ENCODE measurements at regions not wholly inside any gene's neighbourhood (a gene's known extent, or its start where the extent isn't known, plus 50 kb on each side); places are given as distances from the start of the nearest gene placed in this dataset.

GRCh38 chr11:121807051-121807450 lies 309.0 kb downstream of the BLID start:
- H3K27ac ChIP-seq = no peak overlapping the region
- TF ChIP-seq POLR2AphosphoS5 (IDR thresholded peaks at IDR 0.05; ENCODE audit: borderline replicate concordance, low read depth, low read length) (no peak), FOXP2 (optimal IDR thresholded peaks at IDR 0.05; ENCODE audit: control extremely low read depth, extremely low read length, insufficient read depth) (no peak), EZH2 (IDR thresholded peaks at IDR 0.05) (no peak)
- no peaks in the 10 kb centered on the region for H3K36me3 ChIP-seq (ENCODE audit: insufficient read depth, low read length)
- no peak overlapping the region for H3K9ac ChIP-seq (ENCODE audit: insufficient read length)
- H3K4me3 ChIP-seq = no peak overlapping the region
- no peak for DNase-seq (ENCODE audit: low read depth, low spot score)
- no peaks in the 10 kb centered on the region for H3K9me3 ChIP-seq (ENCODE audit: low read depth, low read length)

GRCh38 chr11:121802542-121802941 lies 313.5 kb downstream of the BLID start:
- TF ChIP-seq POLR2AphosphoS5 (IDR thresholded peaks at IDR 0.05; ENCODE audit: borderline replicate concordance, low read depth, low read length) = no peak
- no peak for TF ChIP-seq EZH2 (IDR thresholded peaks at IDR 0.05)
- no peak for TF ChIP-seq FOXP2 (optimal IDR thresholded peaks at IDR 0.05; ENCODE audit: control extremely low read depth, extremely low read length, insufficient read depth)
- no peak for DNase-seq (ENCODE audit: low read depth, low spot score)
- Histone ChIP-seq H3K9ac (ENCODE audit: insufficient read length) (no peak overlapping the region), H3K4me3 (no peak overlapping the region), H3K27ac (no peak overlapping the region), H3K36me3 (ENCODE audit: insufficient read depth, low read length) (no peaks in the 10 kb centered on the region), H3K9me3 (ENCODE audit: low read depth, low read length) (no peaks in the 10 kb centered on the region)

GRCh38 chr11:121801781-121802180 lies 314.2 kb downstream of the BLID start:
- Histone ChIP-seq H3K9ac (ENCODE audit: insufficient read length) (no peak overlapping the region), H3K36me3 (ENCODE audit: insufficient read depth, low read length) (no peaks in the 10 kb centered on the region), H3K27ac (no peak overlapping the region), H3K9me3 (ENCODE audit: low read depth, low read length) (no peaks in the 10 kb centered on the region), H3K4me3 (no peak overlapping the region)
- TF ChIP-seq EZH2 (IDR thresholded peaks at IDR 0.05) (no peak), POLR2AphosphoS5 (IDR thresholded peaks at IDR 0.05; ENCODE audit: borderline replicate concordance, low read depth, low read length) (no peak), FOXP2 (optimal IDR thresholded peaks at IDR 0.05; ENCODE audit: control extremely low read depth, extremely low read length, insufficient read depth) (no peak)
- DNase-seq (ENCODE audit: low read depth, low spot score) = no peak

- H3K9me3 ChIP-seq (ENCODE audit: low read depth, low read length) = no peaks in the 10 kb centered on the region
- H3K27ac ChIP-seq = no peak overlapping the region
- DNase-seq (ENCODE audit: low read depth, low spot score) = no peak
- TF ChIP-seq EZH2 (IDR thresholded peaks at IDR 0.05) (no peak), POLR2AphosphoS5 (IDR thresholded peaks at IDR 0.05; ENCODE audit: borderline replicate concordance, low read depth, low read length) (no peak), FOXP2 (optimal IDR thresholded peaks at IDR 0.05; ENCODE audit: control extremely low read depth, extremely low read length, insufficient read depth) (no peak)
- no peak overlapping the region for H3K4me3 ChIP-seq
- no peak overlapping the region for H3K9ac ChIP-seq (ENCODE audit: insufficient read length)
- no peaks in the 10 kb centered on the region for H3K36me3 ChIP-seq (ENCODE audit: insufficient read depth, low read length)
Observed at GRCh38 chr11:121801394-121801748, 314.6 kb downstream of the BLID start.

GRCh38 chr11:121800731-121801393 lies 315.2 kb downstream of the BLID start:
- no peak overlapping the region for H3K9ac ChIP-seq (ENCODE audit: insufficient read length)
- no peaks in the 10 kb centered on the region for H3K36me3 ChIP-seq (ENCODE audit: insufficient read depth, low read length)
- no peak overlapping the region for H3K4me3 ChIP-seq
- H3K9me3 ChIP-seq (ENCODE audit: low read depth, low read length) = no peaks in the 10 kb centered on the region
- TF ChIP-seq EZH2 (IDR thresholded peaks at IDR 0.05) (no peak), FOXP2 (optimal IDR thresholded peaks at IDR 0.05; ENCODE audit: control extremely low read depth, extremely low read length, insufficient read depth) (no peak), POLR2AphosphoS5 (IDR thresholded peaks at IDR 0.05; ENCODE audit: borderline replicate concordance, low read depth, low read length) (no peak)
- no peak for DNase-seq (ENCODE audit: low read depth, low spot score)
- no peak overlapping the region for H3K27ac ChIP-seq

GRCh38 chr11:121800240-121800639 lies 315.8 kb downstream of the BLID start:
- H3K27ac ChIP-seq = no peak overlapping the region
- no peaks in the 10 kb centered on the region for H3K36me3 ChIP-seq (ENCODE audit: insufficient read depth, low read length)
- no peak overlapping the region for H3K9ac ChIP-seq (ENCODE audit: insufficient read length)
- no peak overlapping the region for H3K4me3 ChIP-seq
- no peaks in the 10 kb centered on the region for H3K9me3 ChIP-seq (ENCODE audit: low read depth, low read length)
- no peak for DNase-seq (ENCODE audit: low read depth, low spot score)
- TF ChIP-seq FOXP2 (optimal IDR thresholded peaks at IDR 0.05; ENCODE audit: control extremely low read depth, extremely low read length, insufficient read depth) (no peak), EZH2 (IDR thresholded peaks at IDR 0.05) (no peak), POLR2AphosphoS5 (IDR thresholded peaks at IDR 0.05; ENCODE audit: borderline replicate concordance, low read depth, low read length) (no peak)

- Histone ChIP-seq H3K9ac (ENCODE audit: insufficient read length) (no peak overlapping the region), H3K27ac (no peak overlapping the region), H3K4me3 (no peak overlapping the region), H3K9me3 (ENCODE audit: low read depth, low read length) (no peaks in the 10 kb centered on the region), H3K36me3 (ENCODE audit: insufficient read depth, low read length) (no peaks in the 10 kb centered on the region)
- TF ChIP-seq POLR2AphosphoS5 (IDR thresholded peaks at IDR 0.05; ENCODE audit: borderline replicate concordance, low read depth, low read length) = no peak
- TF ChIP-seq FOXP2 (optimal IDR thresholded peaks at IDR 0.05; ENCODE audit: control extremely low read depth, extremely low read length, insufficient read depth) = no peak
- TF ChIP-seq EZH2 (IDR thresholded peaks at IDR 0.05) = no peak
- DNase-seq (ENCODE audit: low read depth, low spot score) = no peak
Observed at GRCh38 chr11:121797496-121797895, 318.5 kb downstream of the BLID start.

GRCh38 chr11:121795174-121795573 lies 320.8 kb downstream of the BLID start:
- TF ChIP-seq POLR2AphosphoS5 (IDR thresholded peaks at IDR 0.05; ENCODE audit: borderline replicate concordance, low read depth, low read length) = no peak
- DNase-seq (ENCODE audit: low read depth, low spot score) = no peak
- Histone ChIP-seq H3K4me3 (no peak overlapping the region), H3K27ac (no peak overlapping the region), H3K9me3 (ENCODE audit: low read depth, low read length) (no peaks in the 10 kb centered on the region), H3K36me3 (ENCODE audit: insufficient read depth, low read length) (no peaks in the 10 kb centered on the region), H3K9ac (ENCODE audit: insufficient read length) (no peak overlapping the region)

- Histone ChIP-seq H3K4me3 (no peak overlapping the region), H3K27ac (no peak overlapping the region), H3K9ac (ENCODE audit: insufficient read length) (no peak overlapping the region), H3K36me3 (ENCODE audit: insufficient read depth, low read length) (no peaks in the 10 kb centered on the region), H3K9me3 (ENCODE audit: low read depth, low read length) (no peaks in the 10 kb centered on the region)
- no peak for TF ChIP-seq FOXP2 (optimal IDR thresholded peaks at IDR 0.05; ENCODE audit: control extremely low read depth, extremely low read length, insufficient read depth)
- no peak for DNase-seq (ENCODE audit: low read depth, low spot score)
Observed at GRCh38 chr11:121794671-121795141, 321.3 kb downstream of the BLID start.

Measured in SK-N-MC (cell line).